ENCODE measurements at regions not wholly inside any gene's neighbourhood (a gene's known extent, or its start where the extent isn't known, plus 50 kb on each side); places are given as distances from the start of the nearest gene placed in this dataset.

- H3K4me3 Mint-ChIP-seq, result no peak overlapping the region
- POLR2A ChIA-PET, result no interaction called here
- H3K4me1 Mint-ChIP-seq, result peaks cover 4% of the 10 kb centered on the region; the same call in 1 of the 2 replicates
- ATAC-seq (peak; percentile 56), DNase-seq (ENCODE audit: low spot score) (peak; percentile 16)
- no peak overlapping the region for H3K27ac Mint-ChIP-seq
- H3K36me3 Mint-ChIP-seq, result no peaks in the 10 kb centered on the region
- no peaks in the 10 kb centered on the region for H3K27me3 Mint-ChIP-seq (ENCODE audit: low read depth)
- CTCF ChIA-PET, result interaction anchor here (0.7 to 7.9 kb wide), 8 partner anchors 17 to 662 kb away, joined by 3 to 80 read pairs (median 4); no protein-coding TSS in a partner anchor
- TF ChIP-seq, protein P1, sequence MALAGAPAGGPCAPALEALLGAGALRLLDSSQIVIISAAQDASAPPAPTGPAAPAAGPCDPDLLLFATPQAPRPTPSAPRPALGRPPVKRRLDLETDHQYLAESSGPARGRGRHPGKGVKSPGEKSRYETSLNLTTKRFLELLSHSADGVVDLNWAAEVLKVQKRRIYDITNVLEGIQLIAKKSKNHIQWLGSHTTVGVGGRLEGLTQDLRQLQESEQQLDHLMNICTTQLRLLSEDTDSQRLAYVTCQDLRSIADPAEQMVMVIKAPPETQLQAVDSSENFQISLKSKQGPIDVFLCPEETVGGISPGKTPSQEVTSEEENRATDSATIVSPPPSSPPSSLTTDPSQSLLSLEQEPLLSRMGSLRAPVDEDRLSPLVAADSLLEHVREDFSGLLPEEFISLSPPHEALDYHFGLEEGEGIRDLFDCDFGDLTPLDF (CRISPR knock-in tag; IDR thresholded peaks at IDR 0.05), result no peak
- no peak for TF ChIP-seq PRRX2 (CRISPR knock-in tag; IDR thresholded peaks at IDR 0.05)
- no peak for TF ChIP-seq TEAD4 (CRISPR knock-in tag; IDR thresholded peaks at IDR 0.05)
- no peak for TF ChIP-seq CBFB (CRISPR knock-in tag; IDR thresholded peaks at IDR 0.05; ENCODE audit: low read depth)
- no peak for TF ChIP-seq IRF2 (CRISPR knock-in tag; IDR thresholded peaks at IDR 0.05; ENCODE audit: borderline replicate concordance, low read depth)
- TF ChIP-seq, protein P2, sequence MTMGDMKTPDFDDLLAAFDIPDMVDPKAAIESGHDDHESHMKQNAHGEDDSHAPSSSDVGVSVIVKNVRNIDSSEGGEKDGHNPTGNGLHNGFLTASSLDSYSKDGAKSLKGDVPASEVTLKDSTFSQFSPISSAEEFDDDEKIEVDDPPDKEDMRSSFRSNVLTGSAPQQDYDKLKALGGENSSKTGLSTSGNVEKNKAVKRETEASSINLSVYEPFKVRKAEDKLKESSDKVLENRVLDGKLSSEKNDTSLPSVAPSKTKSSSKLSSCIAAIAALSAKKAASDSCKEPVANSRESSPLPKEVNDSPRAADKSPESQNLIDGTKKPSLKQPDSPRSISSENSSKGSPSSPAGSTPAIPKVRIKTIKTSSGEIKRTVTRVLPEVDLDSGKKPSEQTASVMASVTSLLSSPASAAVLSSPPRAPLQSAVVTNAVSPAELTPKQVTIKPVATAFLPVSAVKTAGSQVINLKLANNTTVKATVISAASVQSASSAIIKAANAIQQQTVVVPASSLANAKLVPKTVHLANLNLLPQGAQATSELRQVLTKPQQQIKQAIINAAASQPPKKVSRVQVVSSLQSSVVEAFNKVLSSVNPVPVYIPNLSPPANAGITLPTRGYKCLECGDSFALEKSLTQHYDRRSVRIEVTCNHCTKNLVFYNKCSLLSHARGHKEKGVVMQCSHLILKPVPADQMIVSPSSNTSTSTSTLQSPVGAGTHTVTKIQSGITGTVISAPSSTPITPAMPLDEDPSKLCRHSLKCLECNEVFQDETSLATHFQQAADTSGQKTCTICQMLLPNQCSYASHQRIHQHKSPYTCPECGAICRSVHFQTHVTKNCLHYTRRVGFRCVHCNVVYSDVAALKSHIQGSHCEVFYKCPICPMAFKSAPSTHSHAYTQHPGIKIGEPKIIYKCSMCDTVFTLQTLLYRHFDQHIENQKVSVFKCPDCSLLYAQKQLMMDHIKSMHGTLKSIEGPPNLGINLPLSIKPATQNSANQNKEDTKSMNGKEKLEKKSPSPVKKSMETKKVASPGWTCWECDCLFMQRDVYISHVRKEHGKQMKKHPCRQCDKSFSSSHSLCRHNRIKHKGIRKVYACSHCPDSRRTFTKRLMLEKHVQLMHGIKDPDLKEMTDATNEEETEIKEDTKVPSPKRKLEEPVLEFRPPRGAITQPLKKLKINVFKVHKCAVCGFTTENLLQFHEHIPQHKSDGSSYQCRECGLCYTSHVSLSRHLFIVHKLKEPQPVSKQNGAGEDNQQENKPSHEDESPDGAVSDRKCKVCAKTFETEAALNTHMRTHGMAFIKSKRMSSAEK (CRISPR knock-in tag; IDR thresholded peaks at IDR 0.05; ENCODE audit: borderline replicate concordance), result no peak
- TF ChIP-seq ZNF219 (CRISPR knock-in tag; IDR thresholded peaks at IDR 0.05; ENCODE audit: borderline replicate concordance), result no peak
- TF ChIP-seq MXD4 (CRISPR knock-in tag; IDR thresholded peaks at IDR 0.05; ENCODE audit: borderline replicate concordance), result no peak
- no peak for TF ChIP-seq ZNF317 (CRISPR knock-in tag; IDR thresholded peaks at IDR 0.05; ENCODE audit: borderline replicate concordance, low read depth)
- no peak for TF ChIP-seq GTF2I (CRISPR knock-in tag; conservative IDR thresholded peaks at IDR 0.05)
- no peak for TF ChIP-seq ZBTB21 (CRISPR knock-in tag; IDR thresholded peaks at IDR 0.05; ENCODE audit: borderline replicate concordance)
- no peak for TF ChIP-seq ZNF396 (CRISPR knock-in tag; IDR thresholded peaks at IDR 0.05; ENCODE audit: borderline replicate concordance)
- TF ChIP-seq, protein P3, sequence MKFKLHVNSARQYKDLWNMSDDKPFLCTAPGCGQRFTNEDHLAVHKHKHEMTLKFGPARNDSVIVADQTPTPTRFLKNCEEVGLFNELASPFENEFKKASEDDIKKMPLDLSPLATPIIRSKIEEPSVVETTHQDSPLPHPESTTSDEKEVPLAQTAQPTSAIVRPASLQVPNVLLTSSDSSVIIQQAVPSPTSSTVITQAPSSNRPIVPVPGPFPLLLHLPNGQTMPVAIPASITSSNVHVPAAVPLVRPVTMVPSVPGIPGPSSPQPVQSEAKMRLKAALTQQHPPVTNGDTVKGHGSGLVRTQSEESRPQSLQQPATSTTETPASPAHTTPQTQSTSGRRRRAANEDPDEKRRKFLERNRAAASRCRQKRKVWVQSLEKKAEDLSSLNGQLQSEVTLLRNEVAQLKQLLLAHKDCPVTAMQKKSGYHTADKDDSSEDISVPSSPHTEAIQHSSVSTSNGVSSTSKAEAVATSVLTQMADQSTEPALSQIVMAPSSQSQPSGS (CRISPR knock-in tag; IDR thresholded peaks at IDR 0.05; ENCODE audit: borderline replicate concordance, low read depth), result no peak
- TF ChIP-seq SMAD4 (CRISPR knock-in tag; IDR thresholded peaks at IDR 0.05), result no peak
- TF ChIP-seq MLX (CRISPR knock-in tag; IDR thresholded peaks at IDR 0.05), result no peak
- TF ChIP-seq, protein P4, sequence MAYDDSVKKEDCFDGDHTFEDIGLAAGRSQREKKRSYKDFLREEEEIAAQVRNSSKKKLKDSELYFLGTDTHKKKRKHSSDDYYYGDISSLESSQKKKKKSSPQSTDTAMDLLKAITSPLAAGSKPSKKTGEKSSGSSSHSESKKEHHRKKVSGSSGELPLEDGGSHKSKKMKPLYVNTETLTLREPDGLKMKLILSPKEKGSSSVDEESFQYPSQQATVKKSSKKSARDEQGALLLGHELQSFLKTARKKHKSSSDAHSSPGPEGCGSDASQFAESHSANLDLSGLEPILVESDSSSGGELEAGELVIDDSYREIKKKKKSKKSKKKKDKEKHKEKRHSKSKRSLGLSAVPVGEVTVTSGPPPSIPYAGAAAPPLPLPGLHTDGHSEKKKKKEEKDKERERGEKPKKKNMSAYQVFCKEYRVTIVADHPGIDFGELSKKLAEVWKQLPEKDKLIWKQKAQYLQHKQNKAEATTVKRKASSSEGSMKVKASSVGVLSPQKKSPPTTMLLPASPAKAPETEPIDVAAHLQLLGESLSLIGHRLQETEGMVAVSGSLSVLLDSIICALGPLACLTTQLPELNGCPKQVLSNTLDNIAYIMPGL (CRISPR knock-in tag; IDR thresholded peaks at IDR 0.05), result no peak
- no peaks in the 10 kb centered on the region for H3K9me3 Mint-ChIP-seq
Observed at GRCh38 chr19:27971071-27971470, 1241.9 kb downstream of the UQCRFS1 start.

DNA sequence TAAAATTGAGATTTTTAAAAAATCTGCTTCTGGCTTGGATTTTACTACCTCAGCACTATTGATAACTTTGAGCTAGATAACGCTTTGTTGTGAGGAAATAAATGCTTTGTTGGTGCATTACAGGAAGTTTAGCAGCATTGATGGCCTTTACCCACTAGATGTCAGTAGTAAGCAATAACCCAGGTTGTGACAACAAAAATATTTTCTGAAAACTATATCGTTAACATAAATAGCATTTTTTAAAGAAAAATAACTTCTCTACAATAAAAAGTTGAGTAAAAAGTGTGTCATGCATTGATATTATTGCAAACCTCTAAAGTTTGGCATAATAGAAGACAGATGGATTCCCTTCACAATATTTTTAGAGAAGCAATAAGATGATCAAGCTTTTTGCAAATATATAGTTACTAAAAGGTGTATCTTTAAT is 1246.5 kb downstream of the UQCRFS1 start:
- DNase-seq (ENCODE audit: low spot score) (no peak), ATAC-seq (no peak)
- H3K27ac Mint-ChIP-seq, result no peak overlapping the region
- ChIA-PET POLR2A (no interaction called here), CTCF (interaction anchor here (0.5 to 1.7 kb wide), 15 partner anchors 9 to 913 kb away, joined by 3 to 15 read pairs (median 4); no protein-coding TSS in a partner anchor)
- H3K4me1 Mint-ChIP-seq, result peaks cover 7% of the 10 kb centered on the region
- TF ChIP-seq IRF1 (CRISPR knock-in tag; IDR thresholded peaks at IDR 0.05) (no peak), GRHL2 (CRISPR knock-in tag; IDR thresholded peaks at IDR 0.05; ENCODE audit: insufficient replicate concordance, severe bottlenecking) (no peak)
- TF ChIP-seq, protein P5, sequence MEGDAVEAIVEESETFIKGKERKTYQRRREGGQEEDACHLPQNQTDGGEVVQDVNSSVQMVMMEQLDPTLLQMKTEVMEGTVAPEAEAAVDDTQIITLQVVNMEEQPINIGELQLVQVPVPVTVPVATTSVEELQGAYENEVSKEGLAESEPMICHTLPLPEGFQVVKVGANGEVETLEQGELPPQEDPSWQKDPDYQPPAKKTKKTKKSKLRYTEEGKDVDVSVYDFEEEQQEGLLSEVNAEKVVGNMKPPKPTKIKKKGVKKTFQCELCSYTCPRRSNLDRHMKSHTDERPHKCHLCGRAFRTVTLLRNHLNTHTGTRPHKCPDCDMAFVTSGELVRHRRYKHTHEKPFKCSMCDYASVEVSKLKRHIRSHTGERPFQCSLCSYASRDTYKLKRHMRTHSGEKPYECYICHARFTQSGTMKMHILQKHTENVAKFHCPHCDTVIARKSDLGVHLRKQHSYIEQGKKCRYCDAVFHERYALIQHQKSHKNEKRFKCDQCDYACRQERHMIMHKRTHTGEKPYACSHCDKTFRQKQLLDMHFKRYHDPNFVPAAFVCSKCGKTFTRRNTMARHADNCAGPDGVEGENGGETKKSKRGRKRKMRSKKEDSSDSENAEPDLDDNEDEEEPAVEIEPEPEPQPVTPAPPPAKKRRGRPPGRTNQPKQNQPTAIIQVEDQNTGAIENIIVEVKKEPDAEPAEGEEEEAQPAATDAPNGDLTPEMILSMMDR (IDR thresholded peaks at IDR 0.05), result peak; percentile 28; the same call in 1 of the 2 replicates
- H3K9me3 Mint-ChIP-seq, result no peaks in the 10 kb centered on the region
- no peaks in the 10 kb centered on the region for H3K36me3 Mint-ChIP-seq
- H3K4me3 Mint-ChIP-seq, result no peak overlapping the region
- no peaks in the 10 kb centered on the region for H3K27me3 Mint-ChIP-seq (ENCODE audit: low read depth)

Measured in WTC11 (cell line).